ENCODE measurements at regions not wholly inside any gene's neighbourhood (a gene's known extent, or its start where the extent isn't known, plus 50 kb on each side); places are given as distances from the start of the nearest gene placed in this dataset.

- DNase-seq (ENCODE audit: low read depth): no peak
- no peak overlapping the region for H3K4me3 ChIP-seq (ENCODE audit: low read depth, low read length)
- TF ChIP-seq POLR2A (IDR thresholded peaks at IDR 0.05; ENCODE audit: extremely low read depth, insufficient read length) (no peak), CTCF (IDR thresholded peaks at IDR 0.05; ENCODE audit: low read depth, low read length) (no peak), MAX (IDR thresholded peaks at IDR 0.05; ENCODE audit: low read depth, low read length) (no peak), MYC (IDR thresholded peaks at IDR 0.05; ENCODE audit: low read depth, low read length) (no peak)
Measured at GRCh38 chr18:78792094-78792493, 187.5 kb upstream of the SALL3 start.

GRCh38 chr18:78792736-78793135, 186.9 kb upstream of the SALL3 start:
- no peak overlapping the region for H3K4me3 ChIP-seq (ENCODE audit: low read depth, low read length)
- TF ChIP-seq MYC (IDR thresholded peaks at IDR 0.05; ENCODE audit: low read depth, low read length) (no peak), POLR2A (IDR thresholded peaks at IDR 0.05; ENCODE audit: extremely low read depth, insufficient read length) (no peak), MAX (IDR thresholded peaks at IDR 0.05; ENCODE audit: low read depth, low read length) (no peak), CTCF (IDR thresholded peaks at IDR 0.05; ENCODE audit: low read depth, low read length) (no peak)

GRCh38 chr18:78793313-78794070, 186.1 kb upstream of the SALL3 start:
- no peak for DNase-seq (ENCODE audit: low read depth)
- no peak overlapping the region for H3K4me3 ChIP-seq (ENCODE audit: low read depth, low read length)
- no peak for TF ChIP-seq CTCF (IDR thresholded peaks at IDR 0.05; ENCODE audit: low read depth, low read length)
- no peak for TF ChIP-seq MAX (IDR thresholded peaks at IDR 0.05; ENCODE audit: low read depth, low read length)
- no peak for TF ChIP-seq MYC (IDR thresholded peaks at IDR 0.05; ENCODE audit: low read depth, low read length)
- no peak for TF ChIP-seq POLR2A (IDR thresholded peaks at IDR 0.05; ENCODE audit: extremely low read depth, insufficient read length)

More at GRCh38 chr18:78792736-78793135, 186.9 kb upstream of the SALL3 start:
- no peak for DNase-seq (ENCODE audit: low read depth)

GRCh38 chr18:78794071-78794430, 185.6 kb upstream of the SALL3 start:
- TF ChIP-seq CTCF (IDR thresholded peaks at IDR 0.05; ENCODE audit: low read depth, low read length): no peak
- no peak for TF ChIP-seq POLR2A (IDR thresholded peaks at IDR 0.05; ENCODE audit: extremely low read depth, insufficient read length)
- TF ChIP-seq MAX (IDR thresholded peaks at IDR 0.05; ENCODE audit: low read depth, low read length): no peak
- TF ChIP-seq MYC (IDR thresholded peaks at IDR 0.05; ENCODE audit: low read depth, low read length): no peak
- no peak for DNase-seq (ENCODE audit: low read depth)
- H3K4me3 ChIP-seq (ENCODE audit: low read depth, low read length): no peak overlapping the region

- no peak overlapping the region for H3K4me3 ChIP-seq (ENCODE audit: low read depth, low read length)
- TF ChIP-seq MAX (IDR thresholded peaks at IDR 0.05; ENCODE audit: low read depth, low read length) (no peak), MYC (IDR thresholded peaks at IDR 0.05; ENCODE audit: low read depth, low read length) (no peak), CTCF (IDR thresholded peaks at IDR 0.05; ENCODE audit: low read depth, low read length) (no peak), POLR2A (IDR thresholded peaks at IDR 0.05; ENCODE audit: extremely low read depth, insufficient read length) (no peak)
- no peak for DNase-seq (ENCODE audit: low read depth)
Measured at GRCh38 chr18:78796693-78797455, 182.7 kb upstream of the SALL3 start.
